Ureter (tissue), 1 donor: ENCODE measurements at regions not wholly inside any gene's neighbourhood (a gene's known extent, or its start where the extent isn't known, plus 50 kb on each side); places are given as distances from the start of the nearest gene placed in this dataset.
"Not testable (repeated sequence)": the region's sequence is repeated elsewhere in the genome, so short reads cannot be mapped to it uniquely, and the experiment has no call there.

Experiments used
- DNase-seq: peaks from one replicate; pipeline ENCODE4 v3.0.0-alpha.2; 2020; ENCODE audit warnings: low spot score
- donor health status: DM: yes; HTN: yes; CAD: no.

GRCh38 chr12:107372229-107372658, 278.9 kb upstream of the CRY1 start:
- no peak for DNase-seq

DNA sequence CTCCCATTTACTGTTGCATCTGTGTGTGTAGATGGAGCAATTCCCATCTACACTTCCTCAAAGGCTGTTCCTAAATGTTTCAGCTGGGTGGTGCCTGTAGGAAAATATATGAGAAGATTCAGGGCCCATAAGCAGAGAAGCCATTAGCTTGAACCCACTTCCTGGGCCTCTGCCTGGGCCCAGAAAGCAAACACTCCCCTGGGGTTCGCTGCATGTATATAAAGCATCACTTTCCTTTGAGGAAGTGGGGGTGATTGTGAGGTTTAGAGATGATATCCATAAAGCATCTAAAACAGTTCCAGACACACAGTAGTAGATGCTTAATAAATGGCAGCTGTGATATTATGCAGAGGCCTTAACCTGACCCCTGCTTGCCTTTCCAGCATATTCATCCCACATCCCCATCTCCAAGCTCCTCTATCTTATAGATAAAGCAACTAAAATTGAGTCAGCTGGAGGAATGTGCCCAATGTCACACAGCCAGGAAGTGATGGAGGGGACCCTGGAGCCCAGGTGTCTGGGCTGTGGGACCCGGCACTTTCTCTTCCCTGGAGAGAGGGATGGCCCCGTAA, 280.0 kb upstream of the CRY1 start:
- DNase-seq = no peak

DNA sequence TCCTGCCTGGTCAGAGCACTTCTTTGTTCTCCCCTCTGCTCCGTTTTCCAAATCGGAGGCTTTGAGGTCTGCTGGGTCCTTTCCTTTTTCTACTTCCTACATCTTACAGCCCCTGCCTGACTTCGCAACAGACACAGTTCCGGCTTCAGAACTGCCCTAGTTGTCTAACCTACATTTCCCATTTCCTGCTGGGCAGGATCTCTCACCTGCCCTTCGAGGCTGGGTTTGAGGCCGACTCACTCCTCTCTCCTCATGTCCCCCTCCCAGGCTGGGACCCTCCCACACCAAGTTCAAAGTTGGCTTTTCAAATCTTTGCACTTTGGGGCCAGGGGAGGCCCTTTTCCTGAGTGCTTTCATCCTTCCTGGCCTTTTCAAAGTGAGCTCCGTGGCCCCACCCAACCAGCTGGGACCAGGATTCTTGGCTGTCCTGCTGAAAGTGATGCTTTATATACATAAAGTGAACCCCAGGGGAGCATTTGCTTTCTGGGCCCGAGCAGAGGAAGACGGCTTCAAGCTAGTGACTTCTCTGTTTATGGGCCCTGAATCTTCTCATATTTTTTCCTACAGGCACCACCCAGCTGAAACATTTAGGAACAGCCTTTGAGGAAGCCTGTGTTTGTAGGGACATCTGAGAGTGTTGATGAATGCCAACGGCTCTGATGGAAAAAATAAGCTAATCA, 281.0 kb upstream of the CRY1 start:
- DNase-seq = no peak

- no peak for DNase-seq
These were observed 281.9 kb upstream of the CRY1 start for GRCh38 chr12:107375231-107375630.

DNA sequence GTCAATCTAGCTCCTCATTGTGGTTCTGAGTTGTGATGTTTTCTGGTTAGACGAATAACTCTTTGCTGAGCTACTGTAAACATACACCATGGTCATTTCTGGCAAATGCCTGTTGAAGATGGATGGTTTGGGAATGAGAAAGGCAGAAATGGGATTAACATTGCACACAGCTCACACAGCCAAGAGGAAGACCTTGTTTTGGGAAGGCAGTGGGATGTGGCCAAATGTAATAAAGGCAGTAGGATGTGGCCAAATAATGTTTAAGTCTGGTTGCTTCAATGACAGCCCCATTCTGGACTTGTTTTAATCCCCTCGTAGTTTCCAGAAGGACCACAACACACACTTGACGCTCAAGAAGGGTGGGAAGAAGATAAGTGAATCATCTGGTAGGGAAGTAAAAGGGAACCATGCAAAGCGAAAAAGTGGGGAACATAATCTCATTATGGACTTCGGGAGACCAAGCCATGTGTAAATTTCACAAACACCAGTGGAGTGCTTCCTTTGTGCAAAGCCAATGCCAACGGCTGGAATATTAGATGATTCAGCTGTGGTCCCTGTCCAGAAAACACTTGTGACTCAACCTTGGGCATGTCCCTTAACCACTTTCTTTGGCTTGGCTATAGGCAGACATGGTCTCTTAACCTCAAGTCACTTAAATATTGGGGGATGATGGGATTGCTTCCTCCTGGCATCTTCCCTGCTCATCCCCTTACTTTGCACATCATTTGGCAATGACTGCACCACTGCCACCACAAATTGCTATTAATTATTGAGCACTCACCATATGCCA, 284.4 kb upstream of the CRY1 start:
- no peak for DNase-seq

- no peak for DNase-seq
These were observed 285.3 kb upstream of the CRY1 start for GRCh38 chr12:107378609-107379008.

GRCh38 chr12:107379142-107379851, 285.9 kb upstream of the CRY1 start:
- DNase-seq = not testable (repeated sequence)

DNA sequence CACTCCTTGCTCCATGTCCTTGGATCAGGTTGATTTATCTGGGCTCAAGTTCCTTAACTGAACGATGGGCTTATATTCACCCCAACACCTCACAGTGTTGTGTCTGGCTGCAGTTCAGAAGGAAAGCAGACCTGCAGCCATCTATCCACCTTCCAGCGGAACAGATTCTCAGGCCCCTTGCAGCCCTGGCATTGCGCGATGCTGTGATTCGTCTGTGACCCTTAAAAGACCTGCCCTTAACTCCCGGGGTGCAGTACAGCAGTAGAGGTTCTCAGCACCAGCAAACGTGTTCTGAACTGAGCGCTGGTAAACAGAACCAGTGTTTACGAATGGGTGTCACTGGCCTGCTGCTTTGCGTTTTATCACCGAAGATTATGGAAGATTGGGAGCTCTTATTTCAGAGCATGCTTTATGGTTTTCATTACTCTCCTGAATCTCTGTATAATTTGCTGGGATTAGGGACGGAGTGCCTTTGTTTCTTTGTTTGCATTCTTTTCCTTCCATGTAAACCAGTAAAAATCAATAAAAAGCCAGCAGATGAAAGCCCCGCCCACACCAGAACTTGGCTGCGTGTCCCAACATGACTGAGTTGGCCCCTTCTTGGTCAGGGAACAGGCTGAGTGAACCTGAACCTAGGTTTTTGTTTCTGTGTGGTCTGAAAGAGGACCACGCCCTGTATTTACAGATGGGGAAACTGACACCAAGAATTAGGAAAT, 286.7 kb upstream of the CRY1 start:
- DNase-seq = peak; percentile 71

DNA sequence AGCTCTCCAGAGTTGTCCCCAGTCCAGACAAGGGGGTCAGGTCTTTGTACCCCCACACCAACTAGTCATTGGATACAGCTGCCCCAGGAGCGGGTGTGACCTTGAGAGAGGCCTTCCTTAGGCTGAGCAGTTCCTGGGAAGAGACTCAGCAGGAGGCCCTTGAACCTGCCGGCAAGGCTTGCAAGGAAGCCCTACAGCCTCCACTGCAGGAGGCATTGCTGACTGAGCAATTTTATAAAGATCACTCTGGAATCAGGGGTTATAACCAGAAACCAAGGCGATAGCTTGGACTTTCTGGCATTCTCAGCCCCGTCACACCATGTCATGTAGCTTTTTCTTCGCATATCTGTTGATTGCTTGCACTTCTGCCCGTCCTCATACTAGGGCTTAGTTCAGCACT, 291.3 kb upstream of the CRY1 start:
- no peak for DNase-seq

- peak; percentile 70 for DNase-seq
These were observed 292.2 kb upstream of the CRY1 start for GRCh38 chr12:107385509-107385908.

- no peak for DNase-seq
These were observed 293.2 kb upstream of the CRY1 start for GRCh38 chr12:107386569-107386968.

DNA sequence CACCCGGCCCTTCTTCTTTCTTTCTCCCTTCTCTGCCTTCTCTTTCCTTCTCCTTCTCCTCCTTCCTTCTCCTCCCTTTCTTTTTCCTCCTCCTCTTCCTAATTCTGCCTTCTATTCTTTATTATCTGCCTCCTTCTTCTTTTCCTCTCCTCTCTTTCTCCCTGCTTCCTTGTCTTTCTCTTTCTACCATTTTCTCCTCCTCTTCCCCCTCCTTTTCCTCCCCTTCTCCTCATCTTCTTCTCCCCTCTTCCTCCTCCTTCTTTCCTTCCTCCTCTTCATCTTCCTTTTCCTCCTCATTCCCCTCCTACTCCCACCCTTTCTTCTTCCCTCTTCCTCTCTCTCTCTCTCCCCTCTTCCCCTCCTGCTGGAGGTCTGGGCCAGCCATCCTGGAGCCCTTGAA, 294.9 kb upstream of the CRY1 start:
- DNase-seq = no peak

GRCh38 chr12:107390414-107390813, 295.2 kb upstream of the PWP1 start:
- no peak for DNase-seq

GRCh38 chr12:107393043-107393717, 292.4 kb upstream of the PWP1 start:
- DNase-seq = no peak

DNA sequence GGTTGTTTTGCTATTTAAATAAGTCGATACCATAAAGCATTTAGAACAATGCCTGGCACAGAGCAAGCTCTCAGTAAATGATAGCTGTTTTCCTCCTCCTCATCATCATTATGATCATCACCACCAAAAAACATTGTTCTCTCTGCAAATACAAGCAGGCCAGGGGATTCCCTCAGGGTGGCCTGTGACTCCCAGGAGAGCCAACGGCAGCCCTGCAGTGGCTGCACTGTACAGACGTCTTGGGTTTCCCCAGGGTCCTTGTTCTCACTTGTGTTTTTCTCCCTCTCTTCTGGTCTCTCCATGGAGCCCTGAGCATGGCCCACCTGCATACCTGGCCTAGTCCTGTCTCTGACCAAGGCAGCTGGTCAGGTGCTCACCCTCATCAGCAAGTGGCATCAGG, 290.9 kb upstream of the PWP1 start:
- DNase-seq = no peak

- DNase-seq = no peak
These were observed 289.8 kb upstream of the PWP1 start for GRCh38 chr12:107395817-107396216.

DNA sequence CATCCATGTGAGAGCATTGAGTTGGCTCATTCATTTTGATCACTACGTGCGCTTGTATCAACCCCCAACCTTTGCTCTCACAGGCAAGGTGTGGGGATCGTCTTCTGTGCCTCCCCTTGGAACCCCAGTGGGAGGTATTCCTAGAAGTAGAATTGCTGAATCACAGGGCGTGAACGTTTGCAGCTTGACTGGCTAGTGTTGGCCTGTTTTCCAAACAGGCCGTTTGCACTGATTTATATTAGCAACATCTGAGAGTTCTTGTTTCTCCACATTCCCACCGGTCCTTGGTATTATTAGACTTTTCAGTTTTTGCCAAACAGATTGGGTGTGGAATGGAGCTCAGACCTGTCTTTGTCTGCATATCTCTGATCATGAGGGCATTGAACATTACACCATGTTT, 288.6 kb upstream of the PWP1 start:
- DNase-seq = no peak

GRCh38 chr12:107397890-107398500, 287.6 kb upstream of the PWP1 start:
- DNase-seq = no peak

DNA sequence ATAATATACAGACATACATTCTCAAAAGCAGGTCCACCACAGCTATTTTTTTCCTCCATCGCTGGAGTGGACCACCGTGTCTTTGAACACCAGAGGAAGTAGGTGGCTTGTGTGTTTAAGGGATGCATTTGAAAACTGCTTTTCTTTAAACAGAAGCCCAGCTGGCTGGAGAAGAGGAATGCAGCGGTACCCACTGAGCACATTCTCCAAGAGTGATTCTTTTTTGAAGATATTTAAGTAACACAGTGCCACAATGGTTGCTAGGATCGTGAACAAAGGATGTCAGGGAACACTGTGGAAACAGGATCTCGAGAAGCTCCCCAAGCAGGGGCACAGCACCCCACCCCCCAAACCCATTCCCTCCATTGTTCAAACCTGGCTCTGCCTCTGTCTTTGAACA, 286.6 kb upstream of the PWP1 start:
- DNase-seq = no peak

GRCh38 chr12:107400686-107401447, 284.7 kb upstream of the PWP1 start:
- DNase-seq = no peak
